ENCODE measurements at regions not wholly inside any gene's neighbourhood (a gene's known extent, or its start where the extent isn't known, plus 50 kb on each side); places are given as distances from the start of the nearest gene placed in this dataset.

DNA sequence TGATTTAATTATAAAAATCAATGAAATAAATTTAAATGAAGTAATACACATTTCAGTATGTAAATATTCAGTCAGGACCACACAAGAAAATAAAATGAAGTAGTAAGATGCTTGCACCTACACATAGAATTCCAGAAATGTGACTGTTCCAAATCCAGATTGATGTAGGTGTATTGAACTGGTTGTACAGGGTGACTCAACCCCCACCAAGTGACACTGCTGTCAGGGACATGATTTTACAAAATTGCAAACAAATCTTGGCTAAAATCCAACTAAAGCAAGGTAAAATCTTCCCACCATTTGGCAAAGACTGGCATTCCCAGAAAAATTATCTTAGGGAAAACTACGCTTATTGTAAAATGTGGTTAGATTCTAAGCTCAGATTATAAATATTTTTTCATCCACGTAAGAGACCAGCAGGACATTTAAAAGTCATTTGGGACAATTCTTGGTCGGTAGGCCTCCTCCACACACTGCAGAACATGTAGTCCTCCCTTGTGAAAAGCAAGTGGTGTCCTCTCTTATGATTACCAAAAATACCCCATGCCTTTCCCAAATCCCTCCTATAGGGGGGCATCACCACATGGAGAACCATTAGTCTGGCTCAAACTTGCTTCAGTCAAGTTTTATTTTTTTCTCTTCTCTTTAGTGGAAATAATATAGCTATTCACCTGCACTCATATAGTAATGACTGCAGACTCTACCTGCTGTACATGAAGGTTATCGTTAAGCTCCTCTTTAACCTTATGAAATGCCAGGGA is 287.1 kb upstream of the SMIM30 start:
- TF ChIP-seq CTCF (IDR thresholded peaks at IDR 0.05) (no peak), POLR2AphosphoS5 (IDR thresholded peaks at IDR 0.05) (no peak)
